ENCODE measurements at regions not wholly inside any gene's neighbourhood (a gene's known extent, or its start where the extent isn't known, plus 50 kb on each side); places are given as distances from the start of the nearest gene placed in this dataset.

- TF ChIP-seq FOXM1 (IDR thresholded peaks at IDR 0.05; ENCODE audit: borderline replicate concordance) = no peak
- no peak for TF ChIP-seq LEF1 (IDR thresholded peaks at IDR 0.05; ENCODE audit: borderline replicate concordance)
Measured at GRCh38 chr13:30360586-30360985, 53.2 kb upstream of the KATNAL1 start.
